Stimulated activated CD8-positive, alpha-beta memory T cell treated with anti-CD3 and anti-CD28 coated beads, Interleukin-15, amount 100 ng/mL, for 4 hours (primary cell): ENCODE measurements at regions not wholly inside any gene's neighbourhood (a gene's known extent, or its start where the extent isn't known, plus 50 kb on each side); places are given as distances from the start of the nearest gene placed in this dataset.

ENCODE experiments used
- DNase-seq, 2 donors: peaks; one replicate each; pipeline ENCODE4 v3.0.0-alpha.2; 2020; ENCODE audit warnings: low read depth in 2 of 2

- DNase-seq = no peak
These were observed 95.5 kb downstream of the FAM204A start for GRCh38 chr10:118246332-118247295.

GRCh38 chr10:118243907-118244306 is 98.2 kb downstream of the FAM204A start:
- no peak for DNase-seq

GRCh38 chr10:118241229-118242137 is 100.6 kb downstream of the FAM204A start:
- peak in 1 of 2 donors; percentile 39 for DNase-seq

- no peak for DNase-seq
These were observed 102.9 kb downstream of the FAM204A start for GRCh38 chr10:118239236-118239630.

GRCh38 chr10:118238573-118239235 is 103.4 kb downstream of the FAM204A start:
- DNase-seq = no peak

- no peak for DNase-seq
These were observed 104.2 kb downstream of the FAM204A start for GRCh38 chr10:118237930-118238329.

- no peak for DNase-seq
These were observed 107.4 kb downstream of the FAM204A start for GRCh38 chr10:118234683-118235082.

GRCh38 chr10:118220346-118220850 is 121.7 kb downstream of the FAM204A start:
- no peak for DNase-seq

- DNase-seq = no peak
These were observed 123.6 kb downstream of the FAM204A start for GRCh38 chr10:118218562-118218961.

GRCh38 chr10:118216571-118217170 is 125.5 kb downstream of the FAM204A start:
- DNase-seq = no peak

GRCh38 chr10:118216020-118216419 is 126.1 kb downstream of the FAM204A start:
- DNase-seq = no peak

- no peak for DNase-seq
These were observed 127.3 kb downstream of the FAM204A start for GRCh38 chr10:118214776-118215175.

- DNase-seq = no peak
These were observed 128.7 kb downstream of the FAM204A start for GRCh38 chr10:118213436-118213835.

- DNase-seq = no peak
These were observed 131.8 kb downstream of the FAM204A start for GRCh38 chr10:118210276-118210675.

GRCh38 chr10:118209215-118209614 is 132.9 kb downstream of the FAM204A start:
- DNase-seq = no peak

- no peak for DNase-seq
These were observed 134.6 kb downstream of the FAM204A start for GRCh38 chr10:118207470-118208007.

- DNase-seq = no peak
These were observed 137.7 kb downstream of the FAM204A start for GRCh38 chr10:118204292-118204943.

- DNase-seq = no peak
These were observed 138.7 kb downstream of the FAM204A start for GRCh38 chr10:118203461-118203860.

GRCh38 chr10:118195729-118196128 is 146.4 kb downstream of the FAM204A start:
- no peak for DNase-seq

- no peak for DNase-seq
These were observed 146.9 kb upstream of the RAB11FIP2 start for GRCh38 chr10:118193642-118194041.
